ENCODE measurements at regions not wholly inside any gene's neighbourhood (a gene's known extent, or its start where the extent isn't known, plus 50 kb on each side); places are given as distances from the start of the nearest gene placed in this dataset.

GRCh38 chr7:84277628-84278224, 83.1 kb upstream of the SEMA3A start:
- no peak for DNase-seq

DNA sequence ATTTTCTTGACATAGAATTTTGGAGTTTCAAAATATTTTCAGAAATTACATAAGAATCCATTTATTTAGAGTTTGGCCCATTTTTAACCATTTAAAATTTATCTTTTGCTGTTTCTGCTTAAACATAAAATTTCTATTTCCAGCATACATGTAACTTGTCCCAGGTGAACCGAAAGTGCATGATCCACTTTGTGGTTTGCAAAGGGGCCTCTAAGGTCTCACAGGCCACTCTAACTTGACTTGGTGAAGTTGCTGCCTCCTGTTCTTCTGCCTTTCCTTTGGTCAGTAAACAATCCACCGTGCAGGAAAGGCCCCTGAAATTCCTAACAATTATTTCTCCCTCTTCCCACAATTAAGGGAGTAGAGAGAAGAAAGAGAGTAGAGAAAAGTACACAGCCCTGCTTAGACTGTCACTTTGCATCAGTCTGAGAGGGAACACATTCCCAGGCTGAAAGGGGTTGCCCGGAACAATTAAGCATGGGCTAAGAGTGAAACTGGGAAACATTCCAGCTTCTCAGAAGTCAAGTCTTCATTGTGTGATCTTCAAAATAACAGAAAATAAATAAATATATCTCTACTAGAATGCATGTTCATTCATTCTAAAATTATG, 79.5 kb upstream of the SEMA3A start:
- DNase-seq = no peak

DNA sequence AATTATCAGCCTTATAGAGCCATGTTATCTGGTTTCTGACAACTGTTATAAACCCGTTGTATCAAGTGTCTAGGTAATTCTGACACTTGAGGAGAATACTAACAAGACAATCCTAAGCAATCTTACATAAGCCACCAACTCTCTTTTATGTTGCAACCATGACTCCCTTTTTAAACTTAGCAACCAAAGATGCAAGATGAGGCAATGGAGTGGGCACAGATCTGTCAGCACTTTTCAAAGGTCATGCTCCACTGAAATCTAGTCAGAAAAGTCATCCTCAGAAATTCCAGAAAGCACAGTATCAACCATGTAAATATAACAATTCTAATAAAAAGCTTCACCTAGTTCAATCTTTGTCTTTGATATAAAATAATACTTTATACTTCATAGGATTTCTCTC, 77.0 kb upstream of the SEMA3A start:
- no peak for DNase-seq

DNA sequence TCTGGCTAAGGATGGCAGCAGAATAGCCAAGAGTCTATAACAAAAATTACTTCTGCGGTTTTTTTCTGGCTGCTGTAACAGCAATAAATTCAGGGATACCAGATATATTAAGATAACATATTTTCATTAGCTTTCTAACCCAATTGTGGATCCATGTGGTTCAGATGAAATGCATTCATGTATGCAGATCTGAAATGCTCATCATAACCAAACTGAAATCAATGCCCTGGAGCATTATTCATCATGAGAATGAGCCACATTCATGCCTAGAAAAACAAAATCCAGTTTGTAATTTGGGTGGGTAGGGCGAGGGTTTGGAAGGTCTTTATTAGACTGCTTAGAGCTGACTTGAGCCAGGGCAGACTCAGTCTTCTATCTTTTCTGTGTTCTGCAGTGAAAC, 69.8 kb upstream of the SEMA3A start:
- DNase-seq = no peak

DNA sequence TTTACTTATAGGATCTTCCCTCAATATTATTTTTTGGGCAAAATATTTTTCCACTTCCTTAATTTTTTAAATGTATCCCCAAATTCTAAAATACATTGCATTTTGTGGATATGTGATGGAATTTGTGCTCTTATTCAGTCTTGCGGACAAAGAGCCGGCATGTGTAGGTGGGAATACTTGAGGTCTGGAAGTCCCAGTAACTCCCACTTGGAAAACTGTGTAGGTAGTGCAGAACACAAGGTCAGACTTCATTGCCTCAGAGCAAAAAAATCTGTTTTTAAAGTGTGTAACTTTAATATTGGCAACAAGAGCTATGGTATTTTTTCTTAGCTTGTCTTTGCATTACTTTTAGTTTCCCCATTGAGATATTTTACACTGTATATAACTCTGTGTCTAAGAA, 68.5 kb upstream of the SEMA3A start:
- no peak for DNase-seq

GRCh38 chr7:84261509-84261908, 66.9 kb upstream of the SEMA3A start:
- DNase-seq = no peak

- DNase-seq = no peak
Observed at GRCh38 chr7:84258628-84259027, 64.0 kb upstream of the SEMA3A start.

DNA sequence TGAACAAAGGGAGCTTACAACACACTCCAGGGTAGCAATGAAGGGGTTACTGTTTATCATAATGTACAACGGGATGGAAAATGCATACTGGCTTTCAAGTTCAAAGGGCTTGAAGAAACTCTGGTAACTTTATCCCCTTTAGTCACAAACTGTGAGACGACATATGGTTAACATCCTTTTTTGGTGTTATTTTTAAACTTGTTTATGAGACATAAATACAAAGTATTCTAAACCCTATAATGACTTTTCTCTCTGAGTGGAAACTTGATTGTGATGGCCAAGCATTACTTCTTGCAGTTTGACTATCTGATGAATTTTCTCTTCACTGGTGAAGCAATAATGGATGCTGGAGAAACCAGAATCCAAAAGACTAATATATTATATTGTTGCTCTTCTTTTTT, 62.0 kb upstream of the SEMA3A start:
- DNase-seq = no peak

DNA sequence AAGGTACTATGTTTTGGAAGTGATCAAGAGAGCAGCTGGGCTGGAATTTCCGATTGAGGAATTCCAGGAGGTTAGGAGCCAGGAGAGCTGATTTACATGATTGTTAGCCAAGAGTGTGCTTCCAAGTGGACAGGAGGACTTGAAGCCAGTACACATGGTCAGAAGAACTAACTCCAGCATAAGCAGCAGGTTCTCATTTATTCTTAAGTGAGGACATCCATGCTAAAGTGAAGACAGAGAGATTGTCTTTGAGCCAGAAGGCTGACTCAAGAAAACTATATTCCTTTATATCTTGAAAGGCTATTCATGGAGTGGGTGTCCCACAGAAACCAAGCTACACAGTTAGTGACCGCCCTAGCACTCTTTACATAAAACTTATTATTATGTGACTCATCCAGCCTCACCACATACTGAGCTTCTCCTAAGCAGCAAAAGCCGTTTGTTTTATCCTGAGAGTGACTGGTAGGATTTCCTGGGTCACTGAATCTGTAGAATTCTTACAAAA, 56.7 kb upstream of the SEMA3A start:
- DNase-seq = no peak

GRCh38 chr7:84250452-84250851, 55.9 kb upstream of the SEMA3A start:
- no peak for DNase-seq

DNA sequence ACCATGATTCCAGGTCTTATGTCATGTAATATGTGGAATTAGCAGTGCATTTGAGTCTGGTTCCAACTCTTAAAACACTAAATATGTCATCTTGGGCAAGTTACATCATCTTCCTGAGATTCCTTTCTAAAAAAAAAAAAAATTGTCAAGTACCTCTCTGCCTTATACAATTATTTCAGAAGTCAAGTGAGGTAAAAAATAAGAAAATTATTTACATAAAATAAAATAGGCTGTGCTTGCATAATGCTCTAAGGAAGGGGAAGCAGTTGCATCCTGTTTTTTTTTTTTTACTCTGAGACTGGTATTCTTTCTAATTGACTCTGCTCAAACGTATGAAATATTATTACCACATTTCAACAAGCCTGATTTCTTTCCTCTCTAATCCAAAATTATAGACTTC, 55.1 kb upstream of the SEMA3A start:
- DNase-seq = no peak

GRCh38 chr7:84248843-84249242, 54.3 kb upstream of the SEMA3A start:
- no peak for DNase-seq

DNA sequence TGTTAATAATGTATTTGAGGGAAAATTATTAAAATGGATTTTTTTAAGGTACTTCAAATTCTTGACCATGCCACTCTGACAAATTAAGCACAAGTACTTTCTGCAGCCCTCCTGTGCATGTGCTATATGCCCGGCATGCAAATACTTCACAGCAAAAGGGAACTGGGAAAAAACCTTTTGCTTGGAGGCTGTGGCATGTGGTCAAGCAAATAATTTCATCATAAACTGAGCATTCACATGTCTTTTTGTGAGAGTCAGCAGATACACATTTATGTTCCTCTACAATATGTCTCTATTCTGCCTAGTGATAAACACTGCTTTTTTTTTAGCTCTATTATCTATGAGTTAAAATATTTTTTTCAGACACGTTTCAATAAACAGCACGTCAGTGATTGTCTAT, 53.7 kb upstream of the SEMA3A start:
- no peak for DNase-seq

DNA sequence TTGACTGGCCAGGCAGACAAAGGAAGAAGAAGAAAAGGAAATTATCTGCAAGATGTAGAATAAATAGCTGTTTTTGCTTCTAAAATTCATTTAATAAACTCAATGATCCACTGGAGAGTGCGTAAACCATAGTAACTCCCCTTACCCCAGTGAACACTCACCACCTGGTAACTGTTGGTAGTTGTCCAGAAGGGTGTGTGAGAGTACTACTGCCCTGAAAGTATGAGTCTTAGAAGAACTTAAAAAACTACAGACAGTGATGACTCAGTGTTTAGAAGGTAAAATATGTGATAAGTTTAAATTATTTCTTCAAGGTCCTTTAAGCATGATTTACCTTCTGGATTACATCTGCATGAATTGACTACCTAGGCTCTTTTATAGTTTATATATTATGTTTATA, 53.0 kb upstream of the SEMA3A start:
- no peak for DNase-seq

DNA sequence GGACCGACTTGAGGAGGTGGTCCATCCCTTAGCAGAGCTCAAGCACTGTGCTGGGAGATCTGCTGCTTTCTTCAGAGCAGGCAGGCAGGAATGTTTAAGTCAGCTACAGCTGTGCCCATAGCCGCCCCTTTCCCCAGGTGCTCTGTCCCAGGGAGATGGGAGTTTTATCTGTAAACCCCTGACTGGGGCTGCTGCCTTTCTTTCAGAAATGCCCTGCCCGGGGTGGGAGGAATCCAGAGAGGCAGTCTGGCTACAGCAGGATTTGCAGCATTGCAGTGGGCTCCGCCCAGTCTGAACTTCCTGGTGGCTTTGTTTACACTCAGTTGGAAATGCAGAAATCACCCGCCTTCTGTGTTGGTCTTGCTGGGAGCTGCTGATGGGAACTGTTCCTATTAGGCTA, 51.2 kb upstream of the SEMA3A start:
- DNase-seq = no peak

Measured in NCI-H1105 (cell line).